IMR-90 (cell line): ENCODE measurements at regions not wholly inside any gene's neighbourhood (a gene's known extent, or its start where the extent isn't known, plus 50 kb on each side); places are given as distances from the start of the nearest gene placed in this dataset.

Experiments
- ATAC-seq: fragments of 200-7000 bp; cut with Tn5 transposase; 2 replicates; pipeline ENCODE4 v1.9.1; 2020; ENCODE audit warnings: low read depth, mild to moderate bottlenecking, moderate library complexity
- BruUV-seq: library from RNA; stranded (reverse); fragments of 400-500 nt; replicated peaks from 2 replicates; lab custom pipeline; 2021; lab: Mats Ljungman, UMichigan
- CTCF ChIA-PET: fragments of 300-600 bp; formaldehyde crosslinking; extraction: SDS; loops from one replicate; lab custom pipeline; 2021; ENCODE audit warnings: antibody characterized with exemption; lab: Yijun Ruan, JAX
- POLR2A ChIA-PET: fragments of 300-600 bp; sonication (Branson Sonifier 250); formaldehyde crosslinking; loops from one replicate; lab custom pipeline; 2022; ENCODE audit warnings: antibody characterized with exemption; ENCODE audit not compliant: unreplicated experiment; lab: Charles Lee
- DNase-seq: peaks from one replicate; pipeline ENCODE4 v3.0.0; 2013
- H2AFZ ChIP-seq: replicated peaks from 2 replicates; pipeline ENCODE3; 2013; ENCODE audit warnings: low read length, mild to moderate bottlenecking; ENCODE audit not compliant: poor library complexity
- H2AK5ac ChIP-seq: 2 replicates; pipeline ENCODE4 v1.6.1; 2013; ENCODE audit warnings: low read depth, low read length, inconsistent platforms
- H2AK9ac ChIP-seq: replicated peaks from 2 replicates; pipeline ENCODE3; 2013; ENCODE audit warnings: mild to moderate bottlenecking, low read depth, low read length, moderate library complexity; ENCODE audit not compliant: poor library complexity
- H2BK120ac ChIP-seq: 2 replicates; pipeline ENCODE4 v1.6.1; 2013; ENCODE audit warnings: low read depth, low read length, inconsistent platforms
- H2BK15ac ChIP-seq: 3 replicates; pipeline ENCODE4 v1.6.1; 2013; ENCODE audit warnings: low read depth, low read length, inconsistent platforms
- H2BK20ac ChIP-seq: 2 replicates; pipeline ENCODE4 v1.6.1; 2013; ENCODE audit warnings: low read depth, mild to moderate bottlenecking, inconsistent platforms, low read length, moderate library complexity
- H2BK5ac ChIP-seq: 2 replicates; pipeline ENCODE4 v1.6.1; 2013; ENCODE audit warnings: mild to moderate bottlenecking, low read depth, low read length, inconsistent platforms; ENCODE audit not compliant: poor library complexity, severe bottlenecking
- H3K14ac ChIP-seq: replicated peaks from 2 replicates; pipeline ENCODE4 v1.6.1; 2013; ENCODE audit warnings: low read depth, low read length, inconsistent platforms
- H3K18ac ChIP-seq: 2 replicates; pipeline ENCODE4 v1.6.1; 2013; ENCODE audit warnings: low read depth, low read length, control low read depth
- H3K23ac ChIP-seq: 2 replicates; pipeline ENCODE4 v1.6.1; 2013; ENCODE audit warnings: low read depth, low read length, inconsistent platforms
- H3K27ac ChIP-seq: 2 replicates; pipeline ENCODE4 v1.5.1; 2013; ENCODE audit warnings: mild to moderate bottlenecking, control low read depth, low read length; ENCODE audit not compliant: insufficient read depth
- H3K27me3 ChIP-seq: 2 replicates; pipeline ENCODE4 v1.6.1; 2013; ENCODE audit warnings: low read length; ENCODE audit not compliant: control insufficient read depth, insufficient read depth
- H3K36me3 ChIP-seq: 2 replicates; pipeline ENCODE4 v1.6.1; 2013; ENCODE audit warnings: low read length, mixed read lengths; ENCODE audit not compliant: control insufficient read depth, insufficient read depth
- H3K4ac ChIP-seq: 2 replicates; pipeline ENCODE4 v1.6.1; 2013; ENCODE audit warnings: low read depth, low read length, inconsistent platforms
- H3K4me1 ChIP-seq: 2 replicates; pipeline ENCODE4 v1.6.1; 2013; ENCODE audit warnings: low read length, mixed read lengths; ENCODE audit not compliant: control insufficient read depth, insufficient read depth
- H3K4me2 ChIP-seq: 2 replicates; pipeline ENCODE4 v1.6.1; 2013; ENCODE audit warnings: low read depth, mild to moderate bottlenecking, control low read depth, low read length, moderate library complexity
- H3K4me3 ChIP-seq: 2 replicates; pipeline ENCODE4 v1.5.1; 2013; ENCODE audit warnings: low read depth, mild to moderate bottlenecking, control low read depth, low read length, moderate library complexity; ENCODE audit not compliant: insufficient read depth
- H3K56ac ChIP-seq: 2 replicates; pipeline ENCODE4 v1.6.1; 2013; ENCODE audit warnings: low read length, inconsistent platforms; ENCODE audit not compliant: insufficient read depth; ENCODE audit errors: extremely low read depth
- H3K79me1 ChIP-seq, 2 experiments: 2 replicates each; pipeline ENCODE4 v1.6.1; 2013; ENCODE audit warnings: low read length in 2 of 2, inconsistent platforms in 1 of 2, low read depth in 1 of 2
- H3K9ac ChIP-seq: 2 replicates; pipeline ENCODE4 v1.6.1; 2013; ENCODE audit warnings: low read depth, low read length, control low read depth
- H3K9me1 ChIP-seq: 2 replicates; pipeline ENCODE4 v1.6.1; 2013; ENCODE audit warnings: low read length, inconsistent platforms; ENCODE audit not compliant: insufficient read depth
- H3K9me3 ChIP-seq: 2 replicates; pipeline ENCODE4 v1.6.1; 2013; ENCODE audit warnings: low read length; ENCODE audit not compliant: control insufficient read depth, insufficient read depth
- H4K20me1 ChIP-seq: 2 replicates; pipeline ENCODE4 v1.6.1; 2013; ENCODE audit warnings: low read length, inconsistent platforms; ENCODE audit not compliant: insufficient read depth
- H4K5ac ChIP-seq: 2 replicates; pipeline ENCODE4 v1.6.1; 2013; ENCODE audit warnings: mild to moderate bottlenecking, low read depth, low read length, control low read depth
- H4K8ac ChIP-seq, 2 experiments: 2 replicates each; pipeline ENCODE4 v1.6.1; 2013; ENCODE audit warnings: low read depth in 2 of 2, low read length in 2 of 2, control low read depth in 1 of 2, inconsistent platforms in 1 of 2
- H4K91ac ChIP-seq: 2 replicates; pipeline ENCODE4 v1.6.1; 2013; ENCODE audit warnings: low read depth, low read length, inconsistent platforms; ENCODE audit not compliant: insufficient read depth
- ELK1 ChIP-seq: fragments of 150-350 bp; IDR thresholded peaks from 2 replicates; pipeline ENCODE4 v1.6.1; 2016; ENCODE audit warnings: low read depth, mild to moderate bottlenecking, low read length, moderate library complexity, borderline replicate concordance
- FOS ChIP-seq: fragments of 150-350 bp; IDR thresholded peaks from 2 replicates; pipeline ENCODE4 v1.6.1; 2016; ENCODE audit warnings: low read depth, low read length
- MAFK ChIP-seq: IDR thresholded peaks from 2 replicates; pipeline ENCODE4 v1.6.1; 2012; ENCODE audit warnings: low read depth, low read length, improper control_type of control experiment
- RAD21 ChIP-seq: IDR thresholded peaks from 2 replicates; pipeline ENCODE4 v1.6.1; 2012; ENCODE audit warnings: low read length, improper control_type of control experiment
- WGBS, 2 experiments: methylation state at CpG; one replicate each; pipeline versions ENCODE4 v1.1.5 to v1.1.7; 2013; ENCODE audit warnings: missing lambda C conversion rate in 2 of 2; ENCODE audit not compliant: insufficient read length in 1 of 2; ENCODE audit errors: extremely low coverage in 2 of 2; 5-methylcytosine and 5-hydroxymethylcytosine counted together
- dilution Hi-C: fragments of 300-500 bp; cut with HindIII; formaldehyde crosslinking; loops from one replicate; pipeline ENCODE4 v1.14.3; 2018; ENCODE audit warnings: low sequenced_read_pairs; ENCODE audit not compliant: unreplicated experiment
- in situ Hi-C: fragments of 300-500 bp; cut with MboI; formaldehyde crosslinking; loops from 3 replicates; pipeline ENCODE4 v1.14.3; 2019; ENCODE audit warnings: low sequenced_read_pairs, inconsistent platforms, mixed read lengths
- intact Hi-C: fragments of 100-400 bp; cut with micrococcal nuclease; formaldehyde crosslinking; loops from 2 replicates; pipeline ENCODE4 v1.10.0; 2022

GRCh38 chr1:229730573-229730972, 104.5 kb downstream of the URB2 start:
- Histone ChIP-seq H4K5ac (no peak overlapping the region), H2BK120ac (no peak overlapping the region), H3K18ac (no peak overlapping the region), H2AK5ac (no peak overlapping the region), H3K4ac (no peak overlapping the region), H3K9me3 (no peaks in the 10 kb centered on the region), H3K4me3 (no peak overlapping the region), H3K9ac (no peak overlapping the region), H3K9me1 (no peaks in the 10 kb centered on the region), H3K79me1 (no peaks in the 10 kb centered on the region), H4K20me1 (no peaks in the 10 kb centered on the region), H3K4me2 (no peak overlapping the region), H2AK9ac (no peak overlapping the region), H3K23ac (no peak overlapping the region), H2BK5ac (no peak overlapping the region), H2BK15ac (no peak overlapping the region), H4K91ac (no peak overlapping the region), H2BK20ac (no peak overlapping the region), H3K56ac (no peak overlapping the region), H3K36me3 (no peaks in the 10 kb centered on the region), H3K14ac (no peak overlapping the region), H4K8ac (no peak overlapping the region), H3K27me3 (no peaks in the 10 kb centered on the region), H3K4me1 (no peaks in the 10 kb centered on the region), H3K27ac (no peak overlapping the region), H2AFZ (no peak overlapping the region)
- POLR2A ChIA-PET = no interaction called here
- no peak for DNase-seq
- intact Hi-C loops (no loop called here), dilution Hi-C loops (no loop called here), in situ Hi-C loops (no loop called here)
- no CpG with 5 or more reads among the region's 1 CpG for WGBS, 2 experiments
- TF ChIP-seq FOS = no peak
- no peak for TF ChIP-seq RAD21
- no peak for TF ChIP-seq ELK1
- TF ChIP-seq MAFK = no peak
- CTCF ChIA-PET = no interaction called here
- no TSS peak for BruUV-seq
- no peak for ATAC-seq
